ENCODE measurements at regions not wholly inside any gene's neighbourhood (a gene's known extent, or its start where the extent isn't known, plus 50 kb on each side); places are given as distances from the start of the nearest gene placed in this dataset.

- DNase-seq (ENCODE audit: low spot score) = no peak
Observed at GRCh38 chr18:45119876-45120275, 439.2 kb downstream of the SETBP1 start.

- no peak for DNase-seq (ENCODE audit: low spot score)
Observed at GRCh38 chr18:45121146-45121545, 440.5 kb downstream of the SETBP1 start.

- no peak for DNase-seq (ENCODE audit: low spot score)
Observed at GRCh38 chr18:45122506-45122905, 441.8 kb downstream of the SETBP1 start.

- DNase-seq (ENCODE audit: low spot score) = no peak
Observed at GRCh38 chr18:45127405-45127804, 446.7 kb downstream of the SETBP1 start.

- no peak for DNase-seq (ENCODE audit: low spot score)
Observed at GRCh38 chr18:45133276-45133675, 452.6 kb downstream of the SETBP1 start.

- peak; percentile 29 for DNase-seq (ENCODE audit: low spot score)
Observed at GRCh38 chr18:45136381-45137086, 455.8 kb downstream of the SETBP1 start.

- DNase-seq (ENCODE audit: low spot score) = no peak
Observed at GRCh38 chr18:45137087-45137419, 456.4 kb downstream of the SETBP1 start.

- DNase-seq (ENCODE audit: low spot score) = no peak
Observed at GRCh38 chr18:45139478-45139877, 458.8 kb downstream of the SETBP1 start.

- peak; percentile 50 for DNase-seq (ENCODE audit: low spot score)
Observed at GRCh38 chr18:45142868-45143267, 462.2 kb downstream of the SETBP1 start.

GRCh38 chr18:45149712-45150111 lies 465.6 kb upstream of the SLC14A2 start:
- no peak for DNase-seq (ENCODE audit: low spot score)

GRCh38 chr18:45151645-45152044 lies 463.6 kb upstream of the SLC14A2 start:
- DNase-seq (ENCODE audit: low spot score) = no peak

- no peak for DNase-seq (ENCODE audit: low spot score)
Observed at GRCh38 chr18:45155526-45155925, 459.8 kb upstream of the SLC14A2 start.

- DNase-seq (ENCODE audit: low spot score) = no peak
Observed at GRCh38 chr18:45156946-45157345, 458.3 kb upstream of the SLC14A2 start.

GRCh38 chr18:45157576-45157975 lies 457.7 kb upstream of the SLC14A2 start:
- no peak for DNase-seq (ENCODE audit: low spot score)

GRCh38 chr18:45161850-45162249 lies 453.4 kb upstream of the SLC14A2 start:
- no peak for DNase-seq (ENCODE audit: low spot score)

- DNase-seq (ENCODE audit: low spot score) = no peak
Observed at GRCh38 chr18:45163871-45164270, 451.4 kb upstream of the SLC14A2 start.

GRCh38 chr18:45164551-45164950 lies 450.7 kb upstream of the SLC14A2 start:
- no peak for DNase-seq (ENCODE audit: low spot score)

GRCh38 chr18:45165176-45165713 lies 450.0 kb upstream of the SLC14A2 start:
- DNase-seq (ENCODE audit: low spot score) = no peak

GRCh38 chr18:45165871-45166270 lies 449.4 kb upstream of the SLC14A2 start:
- DNase-seq (ENCODE audit: low spot score) = no peak

- no peak for DNase-seq (ENCODE audit: low spot score)
Observed at GRCh38 chr18:45166341-45166835, 448.9 kb upstream of the SLC14A2 start.

- no peak for DNase-seq (ENCODE audit: low spot score)
Observed at GRCh38 chr18:45166836-45167551, 448.3 kb upstream of the SLC14A2 start.

- DNase-seq (ENCODE audit: low spot score) = no peak
Observed at GRCh38 chr18:45167631-45168280, 447.5 kb upstream of the SLC14A2 start.

All from putamen (tissue), 1 donor.